ENCODE measurements at regions not wholly inside any gene's neighbourhood (a gene's known extent, or its start where the extent isn't known, plus 50 kb on each side); places are given as distances from the start of the nearest gene placed in this dataset.
"Not testable (repeated sequence)": the region's sequence is repeated elsewhere in the genome, so short reads cannot be mapped to it uniquely, and the experiment has no call there.

DNA sequence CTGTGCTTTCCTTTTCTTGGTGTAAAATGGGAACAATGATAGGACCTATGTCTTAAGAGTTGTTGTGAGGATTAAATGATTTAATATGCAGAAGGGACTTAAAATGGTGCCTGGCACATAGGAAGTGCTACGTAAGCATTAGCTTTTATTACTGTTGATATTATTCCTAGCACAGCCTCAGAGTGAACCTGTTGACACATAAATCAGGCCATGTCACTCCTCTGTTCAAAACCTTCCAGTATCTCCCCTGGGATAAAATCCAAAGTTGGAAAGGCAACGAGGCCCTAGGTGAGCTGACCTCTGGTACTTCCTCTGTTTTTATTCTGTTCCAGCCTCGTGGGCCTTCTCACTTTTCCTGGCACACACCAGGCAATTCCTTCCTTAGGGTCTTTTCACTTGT is 108.8 kb upstream of the CADM1 start:
- 41% methylated on average over 2 of the region's 3 CpGs for WGBS (ENCODE audit: insufficient coverage)
- no peak for DNase-seq
- peaks cover 12% of the 10 kb centered on the region for H3K4me1 ChIP-seq (ENCODE audit: control insufficient read depth, insufficient read depth, low read length)
- H3K27ac ChIP-seq (ENCODE audit: low read length): no peak overlapping the region
- H3K4me3 ChIP-seq (ENCODE audit: low read length): no peak overlapping the region
- H3K27me3 ChIP-seq (ENCODE audit: control insufficient read depth, insufficient read depth, low read length): peaks cover 30% of the 10 kb centered on the region
- H3K36me3 ChIP-seq (ENCODE audit: control insufficient read depth, insufficient read depth, low read length): no peaks in the 10 kb centered on the region
- no peaks in the 10 kb centered on the region for H3K9me3 ChIP-seq (replicated peaks; ENCODE audit: control insufficient read depth, low read depth, low read length)

DNA sequence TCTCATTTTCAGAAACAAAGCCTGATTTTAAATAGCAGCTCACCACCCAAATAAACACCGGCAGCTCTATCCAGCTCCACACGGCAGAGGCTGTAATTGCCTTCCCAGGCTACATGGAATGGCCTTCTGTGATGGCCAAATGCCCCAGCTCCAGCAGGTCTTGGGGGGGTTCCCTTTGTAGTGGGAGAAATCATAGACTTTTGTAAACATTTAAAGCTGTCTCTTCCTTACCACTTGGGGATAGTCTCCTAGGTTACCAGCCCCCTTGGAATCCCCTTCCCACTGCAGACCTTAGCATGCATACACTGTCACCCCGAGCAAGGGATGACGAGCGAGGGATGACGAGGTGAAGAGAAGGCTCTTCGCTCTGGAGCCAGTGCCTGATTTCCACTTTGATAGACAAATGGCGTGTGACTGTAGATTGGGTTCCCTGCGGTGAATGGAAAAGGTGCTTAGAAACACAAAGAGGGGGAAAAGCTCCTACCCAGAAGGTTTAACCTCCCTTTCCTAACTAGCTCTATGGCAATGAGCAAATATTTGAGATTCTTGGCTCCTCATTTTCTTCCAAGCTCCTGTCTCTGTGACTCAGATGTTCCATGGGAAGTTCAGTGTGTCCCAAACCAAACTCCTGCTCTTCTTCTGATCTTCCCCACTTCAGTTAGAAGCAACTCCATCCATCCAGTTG is 108.0 kb upstream of the CADM1 start:
- Histone ChIP-seq H3K4me3 (ENCODE audit: low read length) (no peak overlapping the region), H3K36me3 (ENCODE audit: control insufficient read depth, insufficient read depth, low read length) (no peaks in the 10 kb centered on the region), H3K9me3 (replicated peaks; ENCODE audit: control insufficient read depth, low read depth, low read length) (no peaks in the 10 kb centered on the region), H3K27me3 (ENCODE audit: control insufficient read depth, insufficient read depth, low read length) (peaks cover 36% of the 10 kb centered on the region), H3K4me1 (ENCODE audit: control insufficient read depth, insufficient read depth, low read length) (peaks cover 14% of the 10 kb centered on the region), H3K27ac (ENCODE audit: low read length) (no peak overlapping the region)
- no CpG with 5 or more reads among the region's 9 CpGs for WGBS (ENCODE audit: insufficient coverage)
- DNase-seq: peak; percentile 41

GRCh38 chr11:115611343-115611742 is 107.1 kb upstream of the CADM1 start:
- no peaks in the 10 kb centered on the region for H3K36me3 ChIP-seq (ENCODE audit: control insufficient read depth, insufficient read depth, low read length)
- WGBS (ENCODE audit: insufficient coverage): 60% methylated on average over 2 of the region's 6 CpGs
- peaks cover 33% of the 10 kb centered on the region for H3K27me3 ChIP-seq (ENCODE audit: control insufficient read depth, insufficient read depth, low read length)
- H3K9me3 ChIP-seq (replicated peaks; ENCODE audit: control insufficient read depth, low read depth, low read length): no peaks in the 10 kb centered on the region
- no peak overlapping the region for H3K4me3 ChIP-seq (ENCODE audit: low read length)
- no peak overlapping the region for H3K27ac ChIP-seq (ENCODE audit: low read length)
- no peak for DNase-seq
- peaks cover 13% of the 10 kb centered on the region for H3K4me1 ChIP-seq (ENCODE audit: control insufficient read depth, insufficient read depth, low read length)

DNA sequence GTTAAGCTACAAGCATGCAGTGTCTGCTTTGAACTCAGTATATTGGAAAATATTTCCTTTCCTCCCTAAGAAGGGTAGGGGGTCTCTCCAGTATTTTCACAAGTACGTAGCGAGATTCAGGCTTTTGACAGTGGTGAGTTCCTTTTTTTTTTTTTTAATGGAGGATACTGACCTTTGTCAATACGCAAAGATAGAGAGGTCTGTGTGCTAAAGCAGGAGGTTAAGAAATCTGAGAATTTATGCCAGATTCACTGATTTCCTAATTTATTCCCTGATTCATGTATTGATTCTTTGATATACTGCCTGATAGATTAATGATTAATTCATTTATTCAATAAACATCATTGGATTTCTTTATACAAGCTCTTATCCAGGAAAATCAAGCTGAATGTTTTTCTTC is 106.7 kb upstream of the CADM1 start:
- DNase-seq: no peak
- no peak overlapping the region for H3K4me3 ChIP-seq (ENCODE audit: low read length)
- H3K27ac ChIP-seq (ENCODE audit: low read length): no peak overlapping the region
- peaks cover 13% of the 10 kb centered on the region for H3K4me1 ChIP-seq (ENCODE audit: control insufficient read depth, insufficient read depth, low read length)
- no peaks in the 10 kb centered on the region for H3K9me3 ChIP-seq (replicated peaks; ENCODE audit: control insufficient read depth, low read depth, low read length)
- peaks cover 35% of the 10 kb centered on the region for H3K27me3 ChIP-seq (ENCODE audit: control insufficient read depth, insufficient read depth, low read length)
- no peaks in the 10 kb centered on the region for H3K36me3 ChIP-seq (ENCODE audit: control insufficient read depth, insufficient read depth, low read length)
- no CpG with 5 or more reads among the region's 3 CpGs for WGBS (ENCODE audit: insufficient coverage)

- not testable (repeated sequence) for H3K9me3 ChIP-seq (replicated peaks; ENCODE audit: control insufficient read depth, low read depth, low read length)
These were observed 106.0 kb upstream of the CADM1 start for GRCh38 chr11:115610234-115610633.

DNA sequence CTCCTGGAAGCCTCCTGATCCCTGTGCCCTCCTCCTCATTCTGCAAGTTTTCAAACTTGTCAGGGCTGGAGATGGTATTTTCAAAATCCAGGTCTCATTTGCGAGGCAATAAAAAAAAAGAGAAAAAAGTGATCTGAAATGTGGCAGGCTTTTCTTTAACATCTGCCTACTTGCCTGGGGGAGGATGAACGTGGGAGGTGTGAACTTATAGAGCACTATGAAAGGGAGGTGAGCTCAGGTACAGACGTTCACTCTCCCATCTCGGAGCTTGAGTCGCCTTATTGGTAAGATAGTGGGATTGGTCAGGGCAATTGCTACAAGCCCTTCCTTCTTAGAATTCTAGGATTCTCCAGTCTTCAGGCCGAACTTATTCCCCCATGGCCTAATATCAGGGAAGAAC is 104.8 kb upstream of the CADM1 start:
- Histone ChIP-seq H3K36me3 (ENCODE audit: control insufficient read depth, insufficient read depth, low read length) (no peaks in the 10 kb centered on the region), H3K4me3 (ENCODE audit: low read length) (no peak overlapping the region), H3K27me3 (ENCODE audit: control insufficient read depth, insufficient read depth, low read length) (peaks cover 35% of the 10 kb centered on the region), H3K27ac (ENCODE audit: low read length) (no peak overlapping the region), H3K9me3 (replicated peaks; ENCODE audit: control insufficient read depth, low read depth, low read length) (no peaks in the 10 kb centered on the region), H3K4me1 (ENCODE audit: control insufficient read depth, insufficient read depth, low read length) (peaks cover 13% of the 10 kb centered on the region)
- DNase-seq: no peak
- no CpG with 5 or more reads among the region's 6 CpGs for WGBS (ENCODE audit: insufficient coverage)

More at GRCh38 chr11:115610234-115610633, 106.0 kb upstream of the CADM1 start:
- H3K4me3 ChIP-seq (ENCODE audit: low read length); DNase-seq; H3K36me3 ChIP-seq (ENCODE audit: control insufficient read depth, insufficient read depth, low read length); H3K27ac ChIP-seq (ENCODE audit: low read length): not testable (repeated sequence)
- no CpG with 5 or more reads among the region's 1 CpG for WGBS (ENCODE audit: insufficient coverage)
- Histone ChIP-seq H3K27me3 (ENCODE audit: control insufficient read depth, insufficient read depth, low read length) (peaks cover 38% of the 10 kb centered on the region), H3K4me1 (ENCODE audit: control insufficient read depth, insufficient read depth, low read length) (peaks cover 13% of the 10 kb centered on the region)

DNA sequence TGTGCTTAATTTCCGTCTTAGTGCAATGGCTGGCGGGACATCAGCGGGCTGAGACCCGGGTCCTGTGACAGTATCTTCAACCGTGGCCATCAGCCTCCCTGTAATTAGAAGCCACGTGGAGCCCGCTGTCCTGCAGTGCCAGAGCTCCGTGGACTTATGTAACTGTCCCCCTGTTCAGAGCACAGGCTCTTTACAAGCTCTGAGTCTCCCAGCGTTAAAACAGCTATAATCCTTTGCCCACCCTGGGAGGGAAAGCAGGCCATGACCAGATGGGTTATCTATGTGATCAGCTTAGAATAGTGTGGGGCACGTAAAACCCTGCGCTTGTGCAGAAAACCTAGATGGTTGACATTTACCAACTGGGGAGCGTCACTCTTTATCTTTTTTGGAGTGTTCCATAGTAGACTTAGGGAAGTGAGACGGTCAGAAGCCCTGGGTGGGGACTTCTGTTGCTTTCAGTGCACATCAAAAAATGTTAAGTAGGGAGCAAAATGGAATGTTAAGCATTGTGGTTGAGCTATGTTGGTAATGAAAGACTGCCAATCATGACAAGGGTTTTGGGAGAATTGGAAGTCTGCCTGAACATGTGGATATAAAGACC is 103.5 kb upstream of the CADM1 start:
- peaks cover 33% of the 10 kb centered on the region for H3K27me3 ChIP-seq (ENCODE audit: control insufficient read depth, insufficient read depth, low read length)
- H3K4me1 ChIP-seq (ENCODE audit: control insufficient read depth, insufficient read depth, low read length): peaks cover 13% of the 10 kb centered on the region
- no peak overlapping the region for H3K27ac ChIP-seq (ENCODE audit: low read length)
- H3K36me3 ChIP-seq (ENCODE audit: control insufficient read depth, insufficient read depth, low read length): no peaks in the 10 kb centered on the region
- DNase-seq: no peak
- H3K4me3 ChIP-seq (ENCODE audit: low read length): no peak overlapping the region
- no peaks in the 10 kb centered on the region for H3K9me3 ChIP-seq (replicated peaks; ENCODE audit: control insufficient read depth, low read depth, low read length)
- 49% methylated on average over 12 of the region's 13 CpGs for WGBS (ENCODE audit: insufficient coverage)

DNA sequence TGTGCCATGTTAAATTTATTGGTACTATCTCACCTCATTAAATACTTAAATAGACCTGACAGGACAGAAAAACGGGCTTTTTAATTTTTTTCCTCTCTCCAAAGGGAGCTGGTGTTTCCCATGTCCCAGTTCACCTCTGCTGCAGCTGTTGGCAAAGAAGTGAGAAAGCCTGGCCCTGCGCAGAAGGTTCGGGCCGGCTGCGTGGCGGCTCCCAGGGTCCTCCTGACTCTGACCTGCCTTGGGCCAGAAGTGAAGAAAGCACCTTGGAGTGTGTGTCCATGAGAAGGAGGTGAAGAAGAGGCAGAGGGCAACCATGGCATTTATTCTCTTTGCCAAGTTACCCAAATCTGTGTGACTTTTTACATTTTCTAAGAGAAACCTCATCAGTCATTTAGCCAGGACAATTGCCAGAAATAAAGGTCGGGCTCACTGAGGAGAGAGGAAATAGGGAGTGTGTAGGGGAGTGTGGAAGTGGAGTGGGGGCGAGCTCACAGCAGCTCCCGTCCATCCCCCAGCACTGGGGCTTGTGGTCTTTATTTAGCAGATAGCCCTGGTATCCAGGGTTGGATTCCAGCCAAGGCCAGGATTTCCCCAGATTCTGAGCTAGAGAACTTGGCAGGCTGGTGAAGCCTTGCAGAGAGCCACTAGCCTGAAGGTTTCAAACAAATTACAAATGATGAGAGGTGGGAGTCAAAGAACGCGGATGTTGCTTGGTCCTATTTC is 102.4 kb upstream of the CADM1 start:
- Histone ChIP-seq H3K27me3 (ENCODE audit: control insufficient read depth, insufficient read depth, low read length) (peaks cover 26% of the 10 kb centered on the region), H3K9me3 (replicated peaks; ENCODE audit: control insufficient read depth, low read depth, low read length) (no peaks in the 10 kb centered on the region), H3K36me3 (ENCODE audit: control insufficient read depth, insufficient read depth, low read length) (no peaks in the 10 kb centered on the region), H3K4me3 (ENCODE audit: low read length) (no peak overlapping the region), H3K27ac (ENCODE audit: low read length) (no peak overlapping the region), H3K4me1 (ENCODE audit: control insufficient read depth, insufficient read depth, low read length) (peaks cover 13% of the 10 kb centered on the region)
- 21% methylated on average over 4 of the region's 11 CpGs for WGBS (ENCODE audit: insufficient coverage)
- DNase-seq: peak; percentile 63

- WGBS (ENCODE audit: insufficient coverage): 51% methylated on average over 12 of the region's 16 CpGs
- Histone ChIP-seq H3K27me3 (ENCODE audit: control insufficient read depth, insufficient read depth, low read length) (peaks cover 23% of the 10 kb centered on the region), H3K4me3 (ENCODE audit: low read length) (no peak overlapping the region), H3K9me3 (replicated peaks; ENCODE audit: control insufficient read depth, low read depth, low read length) (no peaks in the 10 kb centered on the region), H3K4me1 (ENCODE audit: control insufficient read depth, insufficient read depth, low read length) (peaks cover 13% of the 10 kb centered on the region), H3K27ac (ENCODE audit: low read length) (no peak overlapping the region), H3K36me3 (ENCODE audit: control insufficient read depth, insufficient read depth, low read length) (no peaks in the 10 kb centered on the region)
- DNase-seq: no peak
These were observed 101.8 kb upstream of the CADM1 start for GRCh38 chr11:115605871-115606497.

DNA sequence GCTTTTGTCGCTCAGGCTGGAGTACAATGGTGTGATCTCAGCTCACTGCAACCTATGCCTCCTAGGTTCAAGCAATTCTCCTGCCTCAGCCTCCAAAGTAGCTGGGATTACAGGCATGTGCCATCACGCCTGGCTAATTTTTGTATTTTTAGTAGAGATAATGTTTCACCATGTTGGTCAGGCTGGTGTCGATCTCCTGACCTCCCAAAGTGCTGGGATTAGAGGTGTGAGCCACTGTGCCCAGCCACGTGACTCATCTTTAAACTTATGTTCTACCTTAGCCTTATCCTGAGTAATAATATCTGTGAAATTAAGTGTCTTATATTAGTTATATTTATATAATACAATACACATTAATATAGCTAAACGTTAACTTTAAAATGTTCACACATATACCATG is 101.2 kb upstream of the CADM1 start:
- no CpG with 5 or more reads among the region's 5 CpGs for WGBS (ENCODE audit: insufficient coverage)

More for the DNA sequence above, 101.2 kb upstream of the CADM1 start:
- H3K27me3 ChIP-seq (ENCODE audit: control insufficient read depth, insufficient read depth, low read length): peaks cover 26% of the 10 kb centered on the region
- DNase-seq; H3K4me3 ChIP-seq (ENCODE audit: low read length); H3K27ac ChIP-seq (ENCODE audit: low read length); H3K36me3 ChIP-seq (ENCODE audit: control insufficient read depth, insufficient read depth, low read length); H3K9me3 ChIP-seq (replicated peaks; ENCODE audit: control insufficient read depth, low read depth, low read length): not testable (repeated sequence)
- H3K4me1 ChIP-seq (ENCODE audit: control insufficient read depth, insufficient read depth, low read length): peaks cover 13% of the 10 kb centered on the region

All from muscle of leg (tissue), 3 donors.